Sigmoid colon (tissue), 4 donors: ENCODE measurements at regions not wholly inside any gene's neighbourhood (a gene's known extent, or its start where the extent isn't known, plus 50 kb on each side); places are given as distances from the start of the nearest gene placed in this dataset.

Experiments
- POLR2A ChIP-seq, 2 donors: fragments of 450-650 bp; IDR thresholded peaks; one replicate each; pipeline ENCODE4 v1.6.1; 2016; ENCODE audit warnings: antibody characterized with exemption in 2 of 2, mild to moderate bottlenecking in 2 of 2, moderate library complexity in 2 of 2
- POLR2AphosphoS5 ChIP-seq, 4 donors: sonication (generic); formaldehyde crosslinking; IDR thresholded peaks; one replicate each; pipeline ENCODE4 v1.6.1; 2017; ENCODE audit warnings: antibody characterized with exemption in 4 of 4

GRCh38 chr14:27245947-27246346, 648.1 kb upstream of the NOVA1 start:
- TF ChIP-seq POLR2AphosphoS5 (IDR thresholded peaks at IDR 0.05) (no peak), POLR2A (IDR thresholded peaks at IDR 0.05) (no peak)
